ENCODE measurements at regions not wholly inside any gene's neighbourhood (a gene's known extent, or its start where the extent isn't known, plus 50 kb on each side); places are given as distances from the start of the nearest gene placed in this dataset.

DNA sequence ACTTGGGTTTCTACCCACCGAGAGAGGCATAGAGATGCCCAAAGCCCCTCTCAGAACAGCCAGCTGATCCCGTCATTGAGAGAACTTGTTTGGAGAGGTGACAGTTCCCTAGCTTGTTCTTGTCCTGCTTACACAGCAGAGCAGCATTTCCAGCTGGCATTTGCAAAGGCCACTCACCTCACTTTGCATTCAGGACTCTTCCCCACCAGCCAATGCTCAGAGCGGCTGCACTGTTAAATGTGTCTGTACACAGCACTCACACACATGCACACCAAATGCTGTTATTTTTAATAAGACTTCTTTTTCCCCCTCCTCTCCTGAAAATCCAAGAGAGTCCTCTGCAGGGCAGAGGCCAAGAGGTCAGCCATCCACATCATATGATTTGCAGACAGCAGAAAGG is 104.6 kb upstream of the SLC14A2 start:
- TF ChIP-seq MYC (IDR thresholded peaks at IDR 0.05; ENCODE audit: low read depth, low read length) = no peak
- TF ChIP-seq, protein P1, sequence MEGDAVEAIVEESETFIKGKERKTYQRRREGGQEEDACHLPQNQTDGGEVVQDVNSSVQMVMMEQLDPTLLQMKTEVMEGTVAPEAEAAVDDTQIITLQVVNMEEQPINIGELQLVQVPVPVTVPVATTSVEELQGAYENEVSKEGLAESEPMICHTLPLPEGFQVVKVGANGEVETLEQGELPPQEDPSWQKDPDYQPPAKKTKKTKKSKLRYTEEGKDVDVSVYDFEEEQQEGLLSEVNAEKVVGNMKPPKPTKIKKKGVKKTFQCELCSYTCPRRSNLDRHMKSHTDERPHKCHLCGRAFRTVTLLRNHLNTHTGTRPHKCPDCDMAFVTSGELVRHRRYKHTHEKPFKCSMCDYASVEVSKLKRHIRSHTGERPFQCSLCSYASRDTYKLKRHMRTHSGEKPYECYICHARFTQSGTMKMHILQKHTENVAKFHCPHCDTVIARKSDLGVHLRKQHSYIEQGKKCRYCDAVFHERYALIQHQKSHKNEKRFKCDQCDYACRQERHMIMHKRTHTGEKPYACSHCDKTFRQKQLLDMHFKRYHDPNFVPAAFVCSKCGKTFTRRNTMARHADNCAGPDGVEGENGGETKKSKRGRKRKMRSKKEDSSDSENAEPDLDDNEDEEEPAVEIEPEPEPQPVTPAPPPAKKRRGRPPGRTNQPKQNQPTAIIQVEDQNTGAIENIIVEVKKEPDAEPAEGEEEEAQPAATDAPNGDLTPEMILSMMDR (IDR thresholded peaks at IDR 0.05; ENCODE audit: low read depth, low read length) = no peak
- TF ChIP-seq, protein P2, sequence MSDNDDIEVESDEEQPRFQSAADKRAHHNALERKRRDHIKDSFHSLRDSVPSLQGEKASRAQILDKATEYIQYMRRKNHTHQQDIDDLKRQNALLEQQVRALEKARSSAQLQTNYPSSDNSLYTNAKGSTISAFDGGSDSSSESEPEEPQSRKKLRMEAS (IDR thresholded peaks at IDR 0.05; ENCODE audit: low read depth, low read length) = no peak
